C4-2B (cell line): ENCODE measurements at regions not wholly inside any gene's neighbourhood (a gene's known extent, or its start where the extent isn't known, plus 50 kb on each side); places are given as distances from the start of the nearest gene placed in this dataset.

Experiments
- ZFX ChIP-seq: fragments of 450-650 bp; IDR thresholded peaks from 2 replicates; pipeline ENCODE4 v1.6.1; 2017
- TF ChIP-seq, protein P1 (sequence below): fragments of 450-650 bp; conservative IDR thresholded peaks from 2 replicates; pipeline ENCODE4 v1.5.1; 2017; ENCODE audit warnings: mild to moderate bottlenecking

DNA sequence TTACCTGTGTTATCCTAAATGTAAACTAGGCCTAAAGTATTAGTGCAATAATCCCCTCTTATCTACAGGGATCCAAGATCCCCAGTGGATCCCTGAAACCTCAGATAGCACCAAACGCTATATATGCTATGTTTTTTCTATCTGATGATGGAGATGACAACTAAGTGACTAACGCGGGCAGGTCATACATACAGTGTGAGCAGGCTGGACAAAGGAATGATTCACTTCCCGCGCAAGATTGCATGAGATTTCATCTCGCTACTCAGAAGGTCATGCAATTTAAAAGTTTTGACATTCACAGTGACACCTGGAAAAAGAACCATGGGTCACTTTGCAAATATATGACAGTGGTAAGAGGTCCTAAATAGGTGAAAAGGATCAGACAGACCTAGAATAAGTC is 875.9 kb downstream of the HACE1 start:
- TF ChIP-seq, protein P1, sequence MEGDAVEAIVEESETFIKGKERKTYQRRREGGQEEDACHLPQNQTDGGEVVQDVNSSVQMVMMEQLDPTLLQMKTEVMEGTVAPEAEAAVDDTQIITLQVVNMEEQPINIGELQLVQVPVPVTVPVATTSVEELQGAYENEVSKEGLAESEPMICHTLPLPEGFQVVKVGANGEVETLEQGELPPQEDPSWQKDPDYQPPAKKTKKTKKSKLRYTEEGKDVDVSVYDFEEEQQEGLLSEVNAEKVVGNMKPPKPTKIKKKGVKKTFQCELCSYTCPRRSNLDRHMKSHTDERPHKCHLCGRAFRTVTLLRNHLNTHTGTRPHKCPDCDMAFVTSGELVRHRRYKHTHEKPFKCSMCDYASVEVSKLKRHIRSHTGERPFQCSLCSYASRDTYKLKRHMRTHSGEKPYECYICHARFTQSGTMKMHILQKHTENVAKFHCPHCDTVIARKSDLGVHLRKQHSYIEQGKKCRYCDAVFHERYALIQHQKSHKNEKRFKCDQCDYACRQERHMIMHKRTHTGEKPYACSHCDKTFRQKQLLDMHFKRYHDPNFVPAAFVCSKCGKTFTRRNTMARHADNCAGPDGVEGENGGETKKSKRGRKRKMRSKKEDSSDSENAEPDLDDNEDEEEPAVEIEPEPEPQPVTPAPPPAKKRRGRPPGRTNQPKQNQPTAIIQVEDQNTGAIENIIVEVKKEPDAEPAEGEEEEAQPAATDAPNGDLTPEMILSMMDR = no peak
- no peak for TF ChIP-seq ZFX
